Sigmoid colon (tissue), 4 donors: ENCODE measurements at regions not wholly inside any gene's neighbourhood (a gene's known extent, or its start where the extent isn't known, plus 50 kb on each side); places are given as distances from the start of the nearest gene placed in this dataset.

Source experiments
- CTCF ChIP-seq, 4 experiments: fragments of 450-650 bp in 3 of 4; fragments of 200-600 bp in 1 of 4; IDR thresholded peaks; one replicate each; pipeline ENCODE4 v1.5.1; 2016 to 2019; ENCODE audit warnings: antibody characterized with exemption in 4 of 4, mild to moderate bottlenecking in 3 of 4, moderate library complexity in 2 of 4
- EP300 ChIP-seq, 4 donors: sonication (generic); formaldehyde crosslinking; IDR thresholded peaks; one replicate each; pipeline ENCODE4 v1.6.1; 2017; ENCODE audit warnings: antibody characterized with exemption in 4 of 4
- POLR2A ChIP-seq, 2 donors: fragments of 450-650 bp; IDR thresholded peaks; one replicate each; pipeline ENCODE4 v1.6.1; 2016; ENCODE audit warnings: antibody characterized with exemption in 2 of 2, mild to moderate bottlenecking in 2 of 2, moderate library complexity in 2 of 2
- POLR2AphosphoS5 ChIP-seq, 4 donors: sonication (generic); formaldehyde crosslinking; IDR thresholded peaks; one replicate each; pipeline ENCODE4 v1.6.1; 2017; ENCODE audit warnings: antibody characterized with exemption in 4 of 4

GRCh38 chr5:67720162-67720772 is 495.3 kb upstream of the PIK3R1 start:
- no peak for TF ChIP-seq CTCF (IDR thresholded peaks at IDR 0.05)
- TF ChIP-seq POLR2A (IDR thresholded peaks at IDR 0.05) = no peak
- no peak for TF ChIP-seq EP300 (IDR thresholded peaks at IDR 0.05)
- no peak for TF ChIP-seq POLR2AphosphoS5 (IDR thresholded peaks at IDR 0.05)
